Right lobe of liver (tissue), 4 donors: ENCODE measurements at regions not wholly inside any gene's neighbourhood (a gene's known extent, or its start where the extent isn't known, plus 50 kb on each side); places are given as distances from the start of the nearest gene placed in this dataset.

ENCODE experiments used
- POLR2A ChIP-seq: fragments of 450-650 bp; IDR thresholded peaks from one replicate; pipeline ENCODE4 v1.6.1; 2017; ENCODE audit warnings: antibody characterized with exemption, mild to moderate bottlenecking
- TF ChIP-seq, protein P1 (sequence below), 4 donors: fragments of 200-600 bp in 3 of 4; fragments of 450-650 bp in 1 of 4; IDR thresholded peaks; one replicate each; pipeline versions ENCODE4 v1.5.1 to v1.8.0; 2016 to 2022; ENCODE audit warnings: antibody characterized with exemption in 4 of 4, mild to moderate bottlenecking in 2 of 4
- donor health status: DM: no; HTN: no; CAD: no.
- donor health status: DM: no; HTN: no; CAD: no.
- donor health status: DM: no; HTN: yes; CAD: no.

DNA sequence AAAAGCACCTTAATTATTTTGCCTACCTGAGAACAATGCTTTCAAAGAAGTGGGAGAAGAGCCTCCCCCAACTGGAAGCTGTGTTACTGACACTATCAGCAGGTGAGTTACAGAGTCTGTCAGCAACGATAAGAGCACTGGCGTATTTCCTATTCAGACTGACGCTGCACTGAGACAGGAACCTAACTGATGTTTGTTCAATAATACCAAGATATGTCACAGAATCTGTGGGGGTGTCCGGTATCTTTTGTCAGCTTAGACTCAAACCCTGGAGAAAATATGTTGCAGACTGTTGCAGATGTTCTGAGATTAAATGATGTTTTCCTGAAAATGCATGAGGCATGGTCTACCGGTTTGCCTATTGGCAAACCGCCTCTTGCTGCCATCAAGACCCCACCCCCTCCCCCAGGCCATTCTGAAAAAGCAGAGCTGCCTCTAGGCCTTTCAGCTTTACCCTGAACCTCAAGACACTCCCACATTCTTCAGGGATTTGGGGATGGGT lies 115.2 kb upstream of the KIT start:
- TF ChIP-seq, protein P1, sequence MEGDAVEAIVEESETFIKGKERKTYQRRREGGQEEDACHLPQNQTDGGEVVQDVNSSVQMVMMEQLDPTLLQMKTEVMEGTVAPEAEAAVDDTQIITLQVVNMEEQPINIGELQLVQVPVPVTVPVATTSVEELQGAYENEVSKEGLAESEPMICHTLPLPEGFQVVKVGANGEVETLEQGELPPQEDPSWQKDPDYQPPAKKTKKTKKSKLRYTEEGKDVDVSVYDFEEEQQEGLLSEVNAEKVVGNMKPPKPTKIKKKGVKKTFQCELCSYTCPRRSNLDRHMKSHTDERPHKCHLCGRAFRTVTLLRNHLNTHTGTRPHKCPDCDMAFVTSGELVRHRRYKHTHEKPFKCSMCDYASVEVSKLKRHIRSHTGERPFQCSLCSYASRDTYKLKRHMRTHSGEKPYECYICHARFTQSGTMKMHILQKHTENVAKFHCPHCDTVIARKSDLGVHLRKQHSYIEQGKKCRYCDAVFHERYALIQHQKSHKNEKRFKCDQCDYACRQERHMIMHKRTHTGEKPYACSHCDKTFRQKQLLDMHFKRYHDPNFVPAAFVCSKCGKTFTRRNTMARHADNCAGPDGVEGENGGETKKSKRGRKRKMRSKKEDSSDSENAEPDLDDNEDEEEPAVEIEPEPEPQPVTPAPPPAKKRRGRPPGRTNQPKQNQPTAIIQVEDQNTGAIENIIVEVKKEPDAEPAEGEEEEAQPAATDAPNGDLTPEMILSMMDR (IDR thresholded peaks at IDR 0.05) = no peak
- TF ChIP-seq POLR2A = no peak
